Esophagus squamous epithelium (tissue), 4 donors: ENCODE measurements at regions not wholly inside any gene's neighbourhood (a gene's known extent, or its start where the extent isn't known, plus 50 kb on each side); places are given as distances from the start of the nearest gene placed in this dataset.

Experiments
- CTCF ChIP-seq, 6 experiments: fragments of 450-650 bp in 4 of 6; fragments of 200-600 bp in 2 of 6; sonication (generic) in 2 of 6; IDR thresholded peaks; one replicate each; pipeline ENCODE4 v1.5.1; 2016 to 2019; ENCODE audit warnings: antibody characterized with exemption in 6 of 6, mild to moderate bottlenecking in 4 of 6, moderate library complexity in 4 of 6
- POLR2A ChIP-seq, 4 donors: fragments of 450-650 bp; IDR thresholded peaks; one replicate each; pipeline ENCODE4 v1.6.1; 2017; ENCODE audit warnings: antibody characterized with exemption in 4 of 4, mild to moderate bottlenecking in 4 of 4, moderate library complexity in 3 of 4

- TF ChIP-seq POLR2A (IDR thresholded peaks at IDR 0.05) (no peak), CTCF (IDR thresholded peaks at IDR 0.05) (no peak)
These were observed 64.0 kb downstream of the BMP2 start for GRCh38 chr20:6831461-6831860.
